ENCODE measurements at regions not wholly inside any gene's neighbourhood (a gene's known extent, or its start where the extent isn't known, plus 50 kb on each side); places are given as distances from the start of the nearest gene placed in this dataset.

DNA sequence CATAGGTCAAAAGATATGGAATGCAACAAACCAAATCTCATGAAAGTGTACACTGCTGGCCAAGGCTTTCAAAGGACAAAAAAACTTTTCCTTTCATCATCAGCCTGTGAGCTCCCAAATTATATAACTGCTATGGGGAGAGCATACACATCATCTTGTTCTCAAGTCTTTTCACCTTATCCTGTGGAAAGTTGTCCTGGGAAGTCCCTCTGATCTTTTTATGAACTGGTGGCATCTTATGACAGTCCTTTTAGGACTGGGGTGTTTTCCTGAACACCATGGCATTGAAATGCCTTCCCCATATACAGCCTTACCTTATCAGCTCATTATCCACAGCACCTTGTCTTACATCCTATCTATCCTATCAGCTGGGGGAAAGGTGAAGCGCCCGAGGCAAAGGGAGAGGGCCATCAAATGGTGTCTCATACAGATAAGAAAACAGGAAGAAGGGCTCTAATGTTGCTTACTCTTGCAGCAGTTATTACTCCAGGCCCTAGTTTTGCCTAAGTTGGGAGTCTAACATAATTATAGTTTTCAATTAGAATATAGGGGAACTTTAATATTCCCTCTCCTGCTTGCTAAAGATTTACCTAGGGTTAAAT, 61.5 kb upstream of the GOLIM4 start:
- no peak for DNase-seq (ENCODE audit: low read depth in 2 of 2)

DNA sequence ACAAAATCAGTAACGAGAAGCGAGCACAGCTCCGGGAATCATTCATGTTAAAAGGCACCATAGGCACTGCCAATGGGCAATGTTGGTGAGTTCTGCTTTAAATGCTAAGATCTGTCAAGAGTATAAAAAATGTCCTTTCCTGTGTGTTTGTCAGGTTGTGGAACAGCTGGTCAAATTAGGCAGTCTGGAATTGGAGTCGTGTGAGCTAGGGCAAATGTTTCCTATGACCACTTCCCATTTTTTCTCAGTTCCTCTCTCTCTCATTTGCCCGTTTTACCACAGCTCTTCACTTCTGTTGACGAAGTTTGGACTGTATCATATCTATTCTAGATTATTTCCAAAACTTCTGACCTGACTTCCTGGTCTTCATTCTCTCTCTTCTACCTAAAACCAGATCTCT, 60.8 kb upstream of the GOLIM4 start:
- no peak for DNase-seq (ENCODE audit: low read depth in 2 of 2)

DNA sequence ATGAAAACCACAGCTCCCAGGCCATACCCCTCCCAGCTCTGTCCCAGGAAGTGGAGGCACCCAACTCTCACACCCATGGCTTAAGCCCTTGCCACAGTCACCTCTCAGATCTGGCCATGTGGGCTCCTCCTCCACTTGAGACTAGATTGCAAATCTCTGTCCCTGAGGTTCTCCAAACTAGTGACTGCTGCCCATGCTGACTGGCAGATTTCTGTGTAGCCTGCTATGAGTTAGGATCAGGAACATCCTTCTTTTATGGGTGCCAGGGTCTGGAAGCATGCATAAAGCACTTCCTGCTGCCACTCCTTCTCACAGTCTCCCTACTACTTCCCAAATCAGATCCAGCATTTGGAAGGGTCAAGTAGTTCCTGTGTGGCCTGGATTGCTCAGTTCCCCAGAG, 59.6 kb upstream of the GOLIM4 start:
- DNase-seq (ENCODE audit: low read depth in 2 of 2) = no peak

DNA sequence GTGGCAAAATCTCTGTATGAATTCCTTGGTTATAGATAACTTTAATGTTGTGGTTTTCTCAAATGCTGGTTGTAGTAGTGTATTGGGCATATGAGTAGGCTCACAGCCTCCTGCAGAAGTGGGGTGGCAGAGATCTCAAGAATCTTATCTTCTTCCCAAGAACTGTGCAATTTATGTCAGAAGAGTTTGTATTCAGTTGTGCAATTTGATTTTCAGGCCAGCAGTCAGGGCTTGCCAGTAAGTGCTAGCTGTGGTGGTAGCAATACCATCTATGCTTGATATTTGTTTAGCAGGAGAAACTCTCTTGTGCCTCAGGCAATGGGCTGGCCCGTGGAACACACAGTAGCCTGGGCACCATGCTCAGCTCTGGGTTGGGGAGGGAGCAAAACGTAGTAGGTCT, 58.4 kb upstream of the GOLIM4 start:
- DNase-seq (ENCODE audit: low read depth in 2 of 2) = no peak

DNA sequence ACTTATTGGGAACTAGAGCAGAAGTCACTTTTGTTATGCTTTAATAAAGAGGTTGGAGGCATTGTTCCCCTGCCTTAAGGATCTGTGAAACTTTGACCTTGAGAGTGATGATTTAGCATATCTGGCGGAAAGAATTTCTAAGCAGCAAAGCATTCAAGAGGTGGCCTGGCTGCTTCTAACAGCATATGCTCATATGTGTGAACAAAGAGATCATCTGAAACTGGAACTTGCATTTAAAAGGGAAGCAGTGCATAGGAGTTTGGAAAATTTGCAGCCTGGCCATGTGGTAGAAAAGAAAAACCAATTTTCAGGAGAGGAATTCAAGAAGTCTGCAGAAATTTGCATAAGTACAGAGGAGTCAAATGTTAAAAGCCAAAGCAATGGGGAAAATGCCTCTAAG, 56.4 kb upstream of the GOLIM4 start:
- DNase-seq (ENCODE audit: low read depth in 2 of 2) = no peak

All from fibroblast of skin of left quadriceps (primary cell).